ENCODE measurements at regions not wholly inside any gene's neighbourhood (a gene's known extent, or its start where the extent isn't known, plus 50 kb on each side); places are given as distances from the start of the nearest gene placed in this dataset.

DNA sequence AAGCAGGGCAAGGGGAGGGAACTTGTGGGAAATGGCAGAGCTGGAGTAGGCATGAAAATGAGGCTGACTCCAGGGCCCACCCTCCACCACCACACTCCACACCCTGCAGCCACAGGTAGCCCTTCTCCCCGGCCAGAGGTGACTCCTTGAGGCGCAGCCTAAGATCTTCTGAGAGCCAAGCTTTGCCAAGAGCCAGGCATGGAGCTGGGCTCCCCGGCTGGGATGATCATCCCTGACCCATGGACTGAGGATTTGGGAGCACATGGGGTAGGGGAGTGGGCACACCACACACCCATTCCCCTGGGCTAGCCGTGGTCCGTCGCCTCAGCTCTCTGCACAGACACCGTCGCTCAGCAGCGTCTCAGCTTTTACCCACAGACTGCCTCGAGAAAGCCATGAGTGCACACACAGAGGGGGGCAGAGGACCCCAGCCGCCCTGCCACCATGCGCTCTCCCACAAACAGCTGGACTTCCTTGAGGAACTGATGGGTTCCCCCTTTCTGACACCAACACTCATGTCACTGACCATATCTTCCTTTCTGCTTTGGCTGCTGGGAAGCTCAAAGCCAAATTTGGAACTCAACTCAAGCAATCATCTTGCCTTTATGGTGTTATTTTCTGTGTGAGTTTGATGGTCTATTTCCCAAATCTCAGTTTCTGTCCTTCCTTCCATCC, 123.6 kb upstream of the RUNX3 start:
- Histone ChIP-seq H3K9ac (ENCODE audit: low read length) (no peak overlapping the region), H3K27me3 (replicated peaks; ENCODE audit: control insufficient read depth, insufficient read depth, low read length) (peaks cover 80% of the 10 kb centered on the region), H3K4me1 (ENCODE audit: control insufficient read depth, insufficient read depth, low read length) (no peaks in the 10 kb centered on the region), H3K4me3 (ENCODE audit: low read length) (no peak overlapping the region), H3K36me3 (ENCODE audit: control insufficient read depth, insufficient read depth, low read length, severe bottlenecking) (no peaks in the 10 kb centered on the region), H3K9me3 (ENCODE audit: control insufficient read depth, low read length) (no peaks in the 10 kb centered on the region)
- DNase-seq (ENCODE audit: low read depth), result no peak

DNA sequence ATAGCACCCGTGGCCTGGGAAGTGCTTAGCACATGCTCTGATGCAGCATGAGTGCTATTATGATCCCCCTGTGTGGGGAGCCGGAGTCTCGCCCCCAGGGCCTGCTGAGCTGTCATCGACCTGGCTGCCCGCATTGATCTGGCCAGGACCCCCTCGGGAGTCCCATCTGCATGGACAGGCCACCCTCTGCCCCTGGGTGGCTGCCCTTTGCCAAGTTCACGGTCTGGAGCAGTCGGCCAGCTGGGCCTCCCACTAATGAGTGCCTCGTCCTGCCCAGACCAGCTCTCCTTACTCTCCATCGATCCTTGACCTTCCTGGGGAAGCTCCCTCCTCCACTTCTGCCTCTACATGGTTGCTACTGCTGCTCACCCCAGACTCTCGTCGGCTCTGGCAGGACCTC, 121.8 kb upstream of the RUNX3 start:
- Histone ChIP-seq H3K4me3 (ENCODE audit: low read length) (no peak overlapping the region), H3K9ac (ENCODE audit: low read length) (no peak overlapping the region), H3K36me3 (ENCODE audit: control insufficient read depth, insufficient read depth, low read length, severe bottlenecking) (no peaks in the 10 kb centered on the region), H3K27me3 (replicated peaks; ENCODE audit: control insufficient read depth, insufficient read depth, low read length) (peaks cover 86% of the 10 kb centered on the region), H3K9me3 (ENCODE audit: control insufficient read depth, low read length) (no peaks in the 10 kb centered on the region), H3K4me1 (ENCODE audit: control insufficient read depth, insufficient read depth, low read length) (no peaks in the 10 kb centered on the region)
- DNase-seq (ENCODE audit: low read depth), result no peak

DNA sequence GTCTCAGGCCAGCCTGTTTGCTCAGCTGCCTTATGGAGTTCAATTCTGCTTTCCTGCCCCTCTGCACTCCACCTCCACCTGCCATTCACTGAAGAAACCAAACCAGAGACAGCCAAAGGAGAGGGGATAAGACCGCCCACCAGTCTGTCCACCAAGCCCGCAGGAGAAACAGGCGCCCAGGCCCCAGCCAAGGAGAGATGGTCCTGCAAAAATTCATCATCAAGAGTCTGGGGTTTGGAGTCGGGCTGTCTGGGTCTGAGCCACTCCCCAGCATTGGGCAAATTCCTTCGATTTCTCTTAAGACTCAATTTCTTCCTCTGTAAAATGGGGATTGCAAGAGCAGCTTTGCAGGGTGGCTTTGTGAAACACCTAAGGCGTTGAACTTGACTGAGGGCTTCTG, 121.4 kb upstream of the RUNX3 start:
- H3K27me3 ChIP-seq (replicated peaks; ENCODE audit: control insufficient read depth, insufficient read depth, low read length), result peaks cover 86% of the 10 kb centered on the region
- no peak for DNase-seq (ENCODE audit: low read depth)

DNA sequence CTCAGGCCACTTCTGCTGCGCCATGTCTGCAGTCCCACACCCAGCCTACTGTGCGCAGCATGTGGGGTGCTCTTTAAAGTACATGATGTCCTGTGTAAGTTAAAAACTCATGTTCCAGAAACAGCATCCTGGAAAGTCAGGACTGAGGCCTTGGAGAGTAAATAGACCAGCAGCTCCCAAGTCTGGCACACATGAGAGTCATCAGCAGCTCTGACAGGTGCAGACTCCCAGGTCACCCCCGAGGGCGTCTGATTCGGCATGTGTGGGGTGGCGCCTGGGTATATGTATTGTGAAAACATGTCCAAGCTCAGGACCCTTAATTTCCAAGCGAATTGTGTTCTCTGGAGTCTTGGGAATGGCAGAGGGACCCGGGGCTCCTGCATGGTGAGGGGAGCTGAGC, 120.1 kb upstream of the RUNX3 start:
- H3K4me3 ChIP-seq (ENCODE audit: low read length), result no peak overlapping the region
- no peaks in the 10 kb centered on the region for H3K4me1 ChIP-seq (ENCODE audit: control insufficient read depth, insufficient read depth, low read length)
- H3K36me3 ChIP-seq (ENCODE audit: control insufficient read depth, insufficient read depth, low read length, severe bottlenecking), result no peaks in the 10 kb centered on the region
- no peak for DNase-seq (ENCODE audit: low read depth)
- H3K27me3 ChIP-seq (replicated peaks; ENCODE audit: control insufficient read depth, insufficient read depth, low read length), result peaks cover 88% of the 10 kb centered on the region
- H3K9ac ChIP-seq (ENCODE audit: low read length), result no peak overlapping the region
- no peaks in the 10 kb centered on the region for H3K9me3 ChIP-seq (ENCODE audit: control insufficient read depth, low read length)

More for the DNA sequence above, 121.4 kb upstream of the RUNX3 start:
- Histone ChIP-seq H3K4me1 (ENCODE audit: control insufficient read depth, insufficient read depth, low read length) (no peaks in the 10 kb centered on the region), H3K9ac (ENCODE audit: low read length) (no peak overlapping the region), H3K4me3 (ENCODE audit: low read length) (no peak overlapping the region), H3K36me3 (ENCODE audit: control insufficient read depth, insufficient read depth, low read length, severe bottlenecking) (no peaks in the 10 kb centered on the region), H3K9me3 (ENCODE audit: control insufficient read depth, low read length) (no peaks in the 10 kb centered on the region)

DNA sequence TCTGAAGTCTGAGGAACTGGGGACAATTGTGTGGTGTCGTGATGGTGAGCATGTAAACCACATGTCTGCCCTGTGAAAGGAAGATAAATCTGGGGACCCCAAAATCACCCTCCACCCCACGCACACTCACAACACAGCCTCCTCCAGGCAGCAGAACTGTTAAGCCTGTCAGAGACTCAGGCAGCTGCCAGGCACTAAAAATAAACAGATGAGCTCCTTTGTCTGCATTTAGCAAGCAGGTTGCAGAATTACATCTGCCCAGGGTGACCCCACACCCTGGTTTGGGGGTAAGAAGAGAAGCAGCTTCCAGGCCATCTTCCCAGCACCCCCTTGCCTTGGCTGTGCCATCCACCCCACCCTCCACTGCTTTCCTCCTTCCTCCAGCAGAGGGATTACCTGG, 119.1 kb upstream of the RUNX3 start:
- H3K9me3 ChIP-seq (ENCODE audit: control insufficient read depth, low read length), result no peaks in the 10 kb centered on the region
- no peaks in the 10 kb centered on the region for H3K36me3 ChIP-seq (ENCODE audit: control insufficient read depth, insufficient read depth, low read length, severe bottlenecking)
- H3K9ac ChIP-seq (ENCODE audit: low read length), result no peak overlapping the region

DNA sequence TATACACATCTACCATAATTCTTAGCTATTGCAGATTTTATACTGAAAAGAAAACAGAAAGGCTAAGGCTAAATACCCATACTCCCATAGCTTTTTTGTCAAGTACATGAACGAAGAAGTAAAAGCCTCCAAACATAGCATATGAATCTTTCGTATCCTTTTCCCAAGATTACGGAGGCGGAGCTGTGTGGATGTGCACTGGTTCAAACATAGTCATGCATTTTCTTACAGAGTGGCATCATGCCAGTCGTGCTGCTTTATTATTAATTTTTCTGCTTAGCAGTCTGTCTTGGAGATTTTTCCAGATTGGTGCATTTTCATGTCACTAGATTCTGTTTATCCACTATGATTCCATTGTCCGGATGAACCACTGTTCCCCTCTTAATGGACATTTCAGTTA, 118.7 kb upstream of the RUNX3 start:
- Histone ChIP-seq H3K36me3 (ENCODE audit: control insufficient read depth, insufficient read depth, low read length, severe bottlenecking) (no peaks in the 10 kb centered on the region), H3K27me3 (replicated peaks; ENCODE audit: control insufficient read depth, insufficient read depth, low read length) (peaks cover 89% of the 10 kb centered on the region), H3K4me1 (ENCODE audit: control insufficient read depth, insufficient read depth, low read length) (no peaks in the 10 kb centered on the region), H3K9ac (ENCODE audit: low read length) (no peak overlapping the region), H3K9me3 (ENCODE audit: control insufficient read depth, low read length) (peaks cover 3% of the 10 kb centered on the region), H3K4me3 (ENCODE audit: low read length) (no peak overlapping the region)
- no peak for DNase-seq (ENCODE audit: low read depth)

More for the DNA sequence above, 119.1 kb upstream of the RUNX3 start:
- DNase-seq (ENCODE audit: low read depth), result no peak
- no peaks in the 10 kb centered on the region for H3K4me1 ChIP-seq (ENCODE audit: control insufficient read depth, insufficient read depth, low read length)
- no peak overlapping the region for H3K4me3 ChIP-seq (ENCODE audit: low read length)
- peaks cover 87% of the 10 kb centered on the region for H3K27me3 ChIP-seq (replicated peaks; ENCODE audit: control insufficient read depth, insufficient read depth, low read length)

DNA sequence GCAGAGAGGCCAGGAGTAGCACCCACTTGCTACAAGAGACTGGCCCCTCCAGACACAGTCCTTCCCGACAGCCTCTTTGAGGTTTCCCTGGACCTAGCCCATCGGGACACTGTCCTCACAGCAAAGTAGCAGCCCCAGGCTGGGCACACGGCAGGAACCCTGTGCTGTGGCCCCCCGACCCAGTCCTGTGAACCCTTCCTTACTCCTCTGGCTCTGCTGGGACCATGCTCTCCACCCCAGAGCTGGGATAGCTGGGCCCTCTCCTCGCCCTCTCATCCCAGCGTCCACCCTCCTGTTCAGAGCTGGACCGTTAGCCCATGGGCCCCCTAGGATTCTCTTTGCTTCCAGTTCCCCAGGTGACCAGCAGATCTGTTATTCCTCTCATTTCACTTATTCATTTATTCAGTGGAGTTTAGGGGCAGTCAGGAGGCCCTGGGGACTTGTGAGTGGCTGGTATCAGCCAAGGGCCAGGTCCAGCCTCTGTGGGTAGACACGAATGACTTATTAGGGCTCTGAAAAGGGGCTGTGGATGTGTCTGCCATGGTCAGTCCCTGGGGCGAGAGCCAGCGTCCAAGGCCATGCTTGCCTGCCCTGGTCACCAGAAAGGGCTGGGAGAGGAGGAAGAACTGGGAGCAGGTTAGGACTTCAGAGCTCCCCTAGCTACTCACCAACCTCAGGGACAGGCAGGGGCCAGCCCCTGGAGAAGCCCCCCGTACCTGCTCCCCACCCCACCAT, 117.6 kb upstream of the RUNX3 start:
- Histone ChIP-seq H3K36me3 (ENCODE audit: control insufficient read depth, insufficient read depth, low read length, severe bottlenecking) (no peaks in the 10 kb centered on the region), H3K9ac (ENCODE audit: low read length) (no peak overlapping the region), H3K4me3 (ENCODE audit: low read length) (no peak overlapping the region), H3K9me3 (ENCODE audit: control insufficient read depth, low read length) (peaks cover 7% of the 10 kb centered on the region), H3K27me3 (replicated peaks; ENCODE audit: control insufficient read depth, insufficient read depth, low read length) (peaks cover 89% of the 10 kb centered on the region), H3K4me1 (ENCODE audit: control insufficient read depth, insufficient read depth, low read length) (no peaks in the 10 kb centered on the region)
- DNase-seq (ENCODE audit: low read depth), result no peak

DNA sequence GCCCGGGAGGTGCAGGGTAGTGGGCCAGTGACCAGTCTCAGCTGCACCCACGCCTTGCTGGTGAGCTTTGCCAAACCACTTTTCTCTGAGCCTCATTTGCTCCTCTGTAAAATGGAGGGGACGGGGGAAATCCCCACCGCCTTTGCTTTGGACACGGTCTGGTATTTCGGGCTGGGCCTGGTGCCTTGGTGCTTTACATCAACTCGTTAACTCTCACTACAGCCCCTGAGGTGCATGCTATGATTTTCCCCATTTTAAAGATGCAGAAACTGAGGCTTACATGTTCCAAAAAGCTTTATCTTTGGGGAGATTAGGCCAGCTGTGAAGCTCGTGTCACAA, 116.1 kb upstream of the RUNX3 start:
- Histone ChIP-seq H3K9me3 (ENCODE audit: control insufficient read depth, low read length) (peaks cover 7% of the 10 kb centered on the region), H3K27me3 (replicated peaks; ENCODE audit: control insufficient read depth, insufficient read depth, low read length) (peaks cover 87% of the 10 kb centered on the region), H3K4me3 (ENCODE audit: low read length) (no peak overlapping the region), H3K4me1 (ENCODE audit: control insufficient read depth, insufficient read depth, low read length) (no peaks in the 10 kb centered on the region), H3K9ac (ENCODE audit: low read length) (no peak overlapping the region), H3K36me3 (ENCODE audit: control insufficient read depth, insufficient read depth, low read length, severe bottlenecking) (no peaks in the 10 kb centered on the region)
- DNase-seq (ENCODE audit: low read depth), result no peak

DNA sequence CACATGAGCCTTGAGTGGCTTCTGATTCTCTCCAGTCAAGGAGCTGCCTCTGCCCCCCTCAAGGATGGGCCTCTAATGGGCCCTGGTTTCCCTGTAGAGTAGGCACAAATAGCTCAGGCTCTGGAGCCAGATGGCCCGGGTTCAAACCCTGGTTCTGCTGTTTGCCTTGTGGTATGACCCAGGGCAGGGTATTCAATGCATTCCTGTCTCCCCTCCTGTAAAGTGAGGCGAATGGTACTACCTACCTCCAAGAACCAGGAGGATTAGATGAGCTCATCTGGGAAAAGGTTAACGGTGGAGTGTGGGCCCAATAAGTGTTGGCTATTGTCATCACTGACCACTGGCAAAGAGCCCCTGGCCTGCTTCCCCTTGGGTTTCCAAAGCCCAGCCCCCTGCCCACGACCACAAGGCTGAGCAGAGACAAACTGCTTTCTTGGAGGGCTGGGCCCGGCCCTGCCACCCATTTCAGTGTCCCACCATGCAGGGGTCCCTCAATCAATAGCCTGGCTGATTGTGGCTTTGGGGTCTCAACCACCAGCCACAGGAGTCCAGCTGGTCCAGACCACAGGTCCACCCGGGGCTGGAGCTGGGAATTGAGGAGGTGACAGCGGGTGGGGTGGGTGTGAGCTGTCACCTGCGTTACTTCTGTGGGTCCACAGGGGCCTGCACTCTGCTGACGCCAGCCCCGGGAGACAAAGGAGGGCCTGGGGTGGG, 115.6 kb upstream of the RUNX3 start:
- Histone ChIP-seq H3K27me3 (replicated peaks; ENCODE audit: control insufficient read depth, insufficient read depth, low read length) (peaks cover 87% of the 10 kb centered on the region), H3K9ac (ENCODE audit: low read length) (no peak overlapping the region), H3K4me3 (ENCODE audit: low read length) (no peak overlapping the region), H3K9me3 (ENCODE audit: control insufficient read depth, low read length) (peaks cover 7% of the 10 kb centered on the region), H3K4me1 (ENCODE audit: control insufficient read depth, insufficient read depth, low read length) (no peaks in the 10 kb centered on the region), H3K36me3 (ENCODE audit: control insufficient read depth, insufficient read depth, low read length, severe bottlenecking) (no peaks in the 10 kb centered on the region)
- DNase-seq (ENCODE audit: low read depth), result no peak

DNA sequence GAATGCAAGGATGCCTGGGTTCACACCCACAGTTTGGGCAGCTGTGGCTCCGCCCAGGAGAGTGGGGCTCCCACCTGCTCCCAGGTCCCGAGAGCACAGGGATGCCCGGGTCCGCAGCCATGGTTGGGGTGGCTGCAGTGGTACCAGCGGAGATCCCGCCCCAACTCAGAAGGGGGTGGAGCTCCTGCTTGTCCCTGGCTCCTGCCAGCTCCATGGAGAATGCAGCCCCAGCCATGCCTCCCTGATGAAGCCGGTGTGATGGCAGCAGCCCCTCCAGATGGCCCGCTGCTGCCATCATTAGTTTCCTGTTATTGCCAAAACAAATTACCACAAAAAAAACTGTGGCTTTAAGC, 113.1 kb upstream of the RUNX3 start:
- H3K4me3 ChIP-seq (ENCODE audit: low read length), result no peak overlapping the region
- no peak for DNase-seq (ENCODE audit: low read depth)
- peaks cover 7% of the 10 kb centered on the region for H3K9me3 ChIP-seq (ENCODE audit: control insufficient read depth, low read length)
- peaks cover 87% of the 10 kb centered on the region for H3K27me3 ChIP-seq (replicated peaks; ENCODE audit: control insufficient read depth, insufficient read depth, low read length)
- no peak overlapping the region for H3K9ac ChIP-seq (ENCODE audit: low read length)
- H3K36me3 ChIP-seq (ENCODE audit: control insufficient read depth, insufficient read depth, low read length, severe bottlenecking), result no peaks in the 10 kb centered on the region
- no peaks in the 10 kb centered on the region for H3K4me1 ChIP-seq (ENCODE audit: control insufficient read depth, insufficient read depth, low read length)

DNA sequence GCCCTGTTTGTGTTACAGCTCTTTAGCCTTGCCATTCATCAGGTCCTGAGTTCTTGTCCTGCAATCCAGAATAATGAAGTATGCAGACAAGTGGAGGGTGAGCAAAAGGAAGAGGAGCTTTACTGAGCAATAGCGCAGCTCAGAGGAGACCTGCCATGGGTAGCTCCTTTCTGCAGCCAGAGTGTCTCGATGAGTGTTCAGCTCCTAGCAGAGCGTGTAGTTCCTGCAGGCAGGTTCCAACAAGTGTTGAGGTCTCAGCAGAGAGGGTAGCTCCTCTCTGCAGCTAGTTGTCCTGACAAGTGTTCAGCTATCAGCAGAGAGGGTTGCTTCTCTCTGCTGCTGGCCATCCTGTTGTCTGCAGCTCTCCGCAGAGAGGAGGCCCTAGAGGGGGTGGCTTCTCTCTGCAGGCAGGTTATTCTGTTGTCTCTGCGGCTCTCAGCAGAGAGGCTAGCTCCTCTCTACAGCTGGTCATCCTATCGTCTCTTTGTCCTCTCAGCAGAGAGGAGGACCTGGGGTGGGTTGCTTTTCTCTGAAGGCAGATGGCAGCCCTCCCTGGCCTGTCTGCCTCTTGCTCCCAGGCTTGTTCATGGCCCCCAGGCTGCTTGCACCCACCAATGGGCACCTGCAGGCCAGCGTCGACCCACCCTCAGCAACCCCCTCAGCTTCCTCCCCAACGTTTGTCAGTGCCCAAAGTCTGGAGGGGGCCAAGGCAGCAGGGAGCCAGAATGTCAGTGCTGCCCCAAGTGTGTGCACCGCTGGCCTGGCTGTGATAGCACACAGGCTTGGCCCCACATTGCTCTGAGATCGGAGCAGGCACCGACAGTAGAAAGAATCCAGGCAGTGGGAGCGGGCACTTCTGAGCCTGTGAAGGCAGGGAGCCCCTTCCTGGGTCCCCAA, 112.5 kb upstream of the RUNX3 start:
- DNase-seq (ENCODE audit: low read depth), result no peak
- no peaks in the 10 kb centered on the region for H3K36me3 ChIP-seq (ENCODE audit: control insufficient read depth, insufficient read depth, low read length, severe bottlenecking)
- H3K4me1 ChIP-seq (ENCODE audit: control insufficient read depth, insufficient read depth, low read length), result no peaks in the 10 kb centered on the region
- no peak overlapping the region for H3K4me3 ChIP-seq (ENCODE audit: low read length)
- H3K27me3 ChIP-seq (replicated peaks; ENCODE audit: control insufficient read depth, insufficient read depth, low read length), result peaks cover 82% of the 10 kb centered on the region
- peaks cover 7% of the 10 kb centered on the region for H3K9me3 ChIP-seq (ENCODE audit: control insufficient read depth, low read length)
- no peak overlapping the region for H3K9ac ChIP-seq (ENCODE audit: low read length)

Measured in adipocyte (in vitro differentiated cells).